Glutamatergic neuron (in vitro differentiated cells): ENCODE measurements at regions not wholly inside any gene's neighbourhood (a gene's known extent, or its start where the extent isn't known, plus 50 kb on each side); places are given as distances from the start of the nearest gene placed in this dataset.
A peak's percentile ranks its signal among the peaks of the same experiment; 100 is the strongest.

Experiments
- DNase-seq: peaks from one replicate; pipeline ENCODE4 v3.0.0; 2022
- H3K27ac Mint-ChIP-seq: one replicate; pipeline ENCODE4 v1.8.0; 2020; ENCODE audit warnings: mild to moderate bottlenecking, mixed read lengths, inconsistent platforms; ENCODE audit not compliant: unreplicated experiment
- H3K27me3 Mint-ChIP-seq: one replicate; pipeline ENCODE4 v1.8.0; 2020; ENCODE audit warnings: mild to moderate bottlenecking, moderate library complexity, mixed read lengths, inconsistent platforms; ENCODE audit not compliant: unreplicated experiment
- H3K36me3 Mint-ChIP-seq: one replicate; pipeline ENCODE4 v1.8.0; 2020; ENCODE audit warnings: mild to moderate bottlenecking, mixed read lengths, inconsistent platforms; ENCODE audit not compliant: unreplicated experiment
- H3K4me1 Mint-ChIP-seq: one replicate; pipeline ENCODE4 v1.8.0; 2020; ENCODE audit warnings: mild to moderate bottlenecking, low read depth, mixed read lengths, inconsistent platforms; ENCODE audit not compliant: unreplicated experiment
- H3K4me3 Mint-ChIP-seq: one replicate; pipeline ENCODE4 v1.8.0; 2020; ENCODE audit warnings: mild to moderate bottlenecking, mixed read lengths, inconsistent platforms; ENCODE audit not compliant: unreplicated experiment
- H3K9me3 Mint-ChIP-seq: one replicate; pipeline ENCODE4 v1.8.0; 2020; ENCODE audit warnings: mild to moderate bottlenecking, moderate library complexity, mixed read lengths, inconsistent platforms; ENCODE audit not compliant: unreplicated experiment
- CTCF ChIP-seq: fragments of 200-600 bp; sonication (generic); IDR thresholded peaks from one replicate; pipeline ENCODE4 v1.5.0; 2021; ENCODE audit not compliant: partially characterized antibody, unreplicated experiment

- Mint-ChIP-seq H3K27ac (no peak overlapping the region), H3K27me3 (no peaks in the 10 kb centered on the region), H3K4me1 (peaks cover 2% of the 10 kb centered on the region), H3K9me3 (no peaks in the 10 kb centered on the region), H3K4me3 (no peak overlapping the region), H3K36me3 (no peaks in the 10 kb centered on the region)
- no peak for TF ChIP-seq CTCF
- DNase-seq: no peak
These were observed 207.9 kb upstream of the FAM241A start for GRCh38 chr4:111937368-111937767.

- H3K4me1 Mint-ChIP-seq: peaks cover 5% of the 10 kb centered on the region
- no peaks in the 10 kb centered on the region for H3K36me3 Mint-ChIP-seq
- no peak overlapping the region for H3K4me3 Mint-ChIP-seq
- no peaks in the 10 kb centered on the region for H3K9me3 Mint-ChIP-seq
- TF ChIP-seq CTCF: no peak
- no peak overlapping the region for H3K27ac Mint-ChIP-seq
- no peaks in the 10 kb centered on the region for H3K27me3 Mint-ChIP-seq
- no peak for DNase-seq
These were observed 203.3 kb upstream of the FAM241A start for GRCh38 chr4:111941957-111942356.

GRCh38 chr4:111943796-111944203 lies 201.5 kb upstream of the FAM241A start:
- peak; percentile 48 for DNase-seq
- Mint-ChIP-seq H3K4me1 (peaks cover 5% of the 10 kb centered on the region), H3K4me3 (no peak overlapping the region), H3K27ac (no peak overlapping the region), H3K36me3 (no peaks in the 10 kb centered on the region), H3K9me3 (no peaks in the 10 kb centered on the region), H3K27me3 (no peaks in the 10 kb centered on the region)
- TF ChIP-seq CTCF: peak; percentile 68

- Mint-ChIP-seq H3K36me3 (peaks cover 2% of the 10 kb centered on the region), H3K27ac (no peak overlapping the region), H3K4me3 (no peak overlapping the region), H3K27me3 (no peaks in the 10 kb centered on the region), H3K9me3 (peaks cover 4% of the 10 kb centered on the region), H3K4me1 (peaks cover 5% of the 10 kb centered on the region)
- TF ChIP-seq CTCF: no peak
- DNase-seq: no peak
These were observed 200.2 kb upstream of the FAM241A start for GRCh38 chr4:111945014-111945413.

GRCh38 chr4:111946800-111947199 lies 198.5 kb upstream of the FAM241A start:
- no peak overlapping the region for H3K27ac Mint-ChIP-seq
- TF ChIP-seq CTCF: no peak
- peaks cover 7% of the 10 kb centered on the region for H3K36me3 Mint-ChIP-seq
- peaks cover 5% of the 10 kb centered on the region for H3K4me1 Mint-ChIP-seq
- H3K27me3 Mint-ChIP-seq: no peaks in the 10 kb centered on the region
- peaks cover 6% of the 10 kb centered on the region for H3K9me3 Mint-ChIP-seq
- no peak for DNase-seq
- H3K4me3 Mint-ChIP-seq: no peak overlapping the region
